Activated naive CD4-positive, alpha-beta T cell treated with anti-CD3 and anti-CD28 coated beads for 36 hours (primary cell): ENCODE measurements at regions not wholly inside any gene's neighbourhood (a gene's known extent, or its start where the extent isn't known, plus 50 kb on each side); places are given as distances from the start of the nearest gene placed in this dataset.

Source experiments
- CTCF ChIA-PET: fragments of 350-600 bp; sonication (Branson Sonifier 250); formaldehyde crosslinking; loops from one replicate; lab custom pipeline; 2021; ENCODE audit warnings: antibody characterized with exemption; lab: Charles Lee
- DNase-seq: peaks from one replicate; pipeline ENCODE4 v3.0.0-alpha.2; 2020
- H3K27ac Mint-ChIP-seq: one replicate; pipeline ENCODE4 v1.8.0; 2021; ENCODE audit warnings: mild to moderate bottlenecking, mixed read lengths
- H3K27me3 Mint-ChIP-seq: one replicate; pipeline ENCODE4 v1.8.0; 2021; ENCODE audit warnings: low read depth, mixed read lengths
- H3K36me3 Mint-ChIP-seq: one replicate; pipeline ENCODE4 v1.8.0; 2021; ENCODE audit warnings: low read depth, mixed read lengths
- H3K4me1 Mint-ChIP-seq: one replicate; pipeline ENCODE4 v1.8.0; 2021; ENCODE audit warnings: low read depth, mixed read lengths
- H3K4me3 Mint-ChIP-seq: one replicate; pipeline ENCODE4 v1.8.0; 2021; ENCODE audit warnings: mild to moderate bottlenecking, moderate library complexity, mixed read lengths
- H3K9me3 Mint-ChIP-seq: one replicate; pipeline ENCODE4 v1.8.0; 2021; ENCODE audit warnings: mixed read lengths
- intact Hi-C: fragments of 100-400 bp; cut with micrococcal nuclease; formaldehyde crosslinking; loops from one replicate; pipeline ENCODE4 v1.15.1; 2023

- peaks cover 9% of the 10 kb centered on the region for H3K9me3 Mint-ChIP-seq
- H3K27me3 Mint-ChIP-seq, result no peaks in the 10 kb centered on the region
- intact Hi-C loops, result no loop called here
- H3K36me3 Mint-ChIP-seq, result no peaks in the 10 kb centered on the region
- H3K27ac Mint-ChIP-seq, result no peak overlapping the region
- DNase-seq, result no peak
- CTCF ChIA-PET, result no interaction called here
- H3K4me3 Mint-ChIP-seq, result no peak overlapping the region
- H3K4me1 Mint-ChIP-seq, result no peaks in the 10 kb centered on the region
Observed at GRCh38 chr2:146135245-146135644, 1615.3 kb upstream of the ZEB2 start.

- Mint-ChIP-seq H3K4me3 (no peak overlapping the region), H3K27ac (no peak overlapping the region), H3K9me3 (peaks cover 5% of the 10 kb centered on the region), H3K27me3 (no peaks in the 10 kb centered on the region), H3K4me1 (no peaks in the 10 kb centered on the region), H3K36me3 (no peaks in the 10 kb centered on the region)
- CTCF ChIA-PET, result no interaction called here
- DNase-seq, result no peak
- intact Hi-C loops, result no loop called here
Observed at GRCh38 chr2:146131785-146132184, 1611.9 kb upstream of the ZEB2 start.

GRCh38 chr2:146131048-146131447 lies 1611.1 kb upstream of the ZEB2 start:
- CTCF ChIA-PET, result no interaction called here
- Mint-ChIP-seq H3K4me3 (no peak overlapping the region), H3K9me3 (peaks cover 5% of the 10 kb centered on the region), H3K36me3 (no peaks in the 10 kb centered on the region), H3K4me1 (no peaks in the 10 kb centered on the region), H3K27me3 (no peaks in the 10 kb centered on the region), H3K27ac (no peak overlapping the region)
- DNase-seq, result no peak
- intact Hi-C loops, result no loop called here

GRCh38 chr2:146130290-146130689 lies 1610.4 kb upstream of the ZEB2 start:
- peaks cover 5% of the 10 kb centered on the region for H3K9me3 Mint-ChIP-seq
- H3K4me3 Mint-ChIP-seq, result no peak overlapping the region
- intact Hi-C loops, result no loop called here
- H3K27me3 Mint-ChIP-seq, result no peaks in the 10 kb centered on the region
- DNase-seq, result no peak
- CTCF ChIA-PET, result no interaction called here
- H3K4me1 Mint-ChIP-seq, result no peaks in the 10 kb centered on the region
- H3K36me3 Mint-ChIP-seq, result no peaks in the 10 kb centered on the region
- H3K27ac Mint-ChIP-seq, result no peak overlapping the region

- H3K27ac Mint-ChIP-seq, result no peak overlapping the region
- no peaks in the 10 kb centered on the region for H3K36me3 Mint-ChIP-seq
- CTCF ChIA-PET, result no interaction called here
- H3K9me3 Mint-ChIP-seq, result peaks cover 5% of the 10 kb centered on the region
- intact Hi-C loops, result no loop called here
- DNase-seq, result no peak
- H3K27me3 Mint-ChIP-seq, result no peaks in the 10 kb centered on the region
- H3K4me1 Mint-ChIP-seq, result no peaks in the 10 kb centered on the region
- no peak overlapping the region for H3K4me3 Mint-ChIP-seq
Observed at GRCh38 chr2:146129231-146129630, 1609.3 kb upstream of the ZEB2 start.

GRCh38 chr2:146128216-146128615 lies 1608.3 kb upstream of the ZEB2 start:
- peaks cover 5% of the 10 kb centered on the region for H3K9me3 Mint-ChIP-seq
- H3K4me3 Mint-ChIP-seq, result no peak overlapping the region
- H3K36me3 Mint-ChIP-seq, result no peaks in the 10 kb centered on the region
- no peaks in the 10 kb centered on the region for H3K27me3 Mint-ChIP-seq
- intact Hi-C loops, result no loop called here
- CTCF ChIA-PET, result no interaction called here
- H3K27ac Mint-ChIP-seq, result no peak overlapping the region
- H3K4me1 Mint-ChIP-seq, result no peaks in the 10 kb centered on the region
- no peak for DNase-seq

- DNase-seq, result no peak
- no peaks in the 10 kb centered on the region for H3K4me1 Mint-ChIP-seq
- no peaks in the 10 kb centered on the region for H3K27me3 Mint-ChIP-seq
- intact Hi-C loops, result no loop called here
- peaks cover 1% of the 10 kb centered on the region for H3K9me3 Mint-ChIP-seq
- H3K27ac Mint-ChIP-seq, result no peak overlapping the region
- CTCF ChIA-PET, result no interaction called here
- H3K4me3 Mint-ChIP-seq, result no peak overlapping the region
- H3K36me3 Mint-ChIP-seq, result no peaks in the 10 kb centered on the region
Observed at GRCh38 chr2:146125551-146125950, 1605.6 kb upstream of the ZEB2 start.

- Mint-ChIP-seq H3K4me3 (no peak overlapping the region), H3K9me3 (no peaks in the 10 kb centered on the region), H3K4me1 (no peaks in the 10 kb centered on the region), H3K27ac (no peak overlapping the region), H3K27me3 (no peaks in the 10 kb centered on the region), H3K36me3 (no peaks in the 10 kb centered on the region)
- DNase-seq, result no peak
- CTCF ChIA-PET, result no interaction called here
- intact Hi-C loops, result no loop called here
Observed at GRCh38 chr2:146124741-146125140, 1604.8 kb upstream of the ZEB2 start.

GRCh38 chr2:146123714-146124113 lies 1603.8 kb upstream of the ZEB2 start:
- DNase-seq, result no peak
- H3K9me3 Mint-ChIP-seq, result no peaks in the 10 kb centered on the region
- no peak overlapping the region for H3K4me3 Mint-ChIP-seq
- CTCF ChIA-PET, result no interaction called here
- no peak overlapping the region for H3K27ac Mint-ChIP-seq
- no peaks in the 10 kb centered on the region for H3K4me1 Mint-ChIP-seq
- intact Hi-C loops, result no loop called here
- no peaks in the 10 kb centered on the region for H3K36me3 Mint-ChIP-seq
- no peaks in the 10 kb centered on the region for H3K27me3 Mint-ChIP-seq

GRCh38 chr2:146123256-146123655 lies 1603.3 kb upstream of the ZEB2 start:
- no peak for DNase-seq
- Mint-ChIP-seq H3K27ac (no peak overlapping the region), H3K36me3 (no peaks in the 10 kb centered on the region), H3K4me1 (no peaks in the 10 kb centered on the region), H3K4me3 (no peak overlapping the region), H3K9me3 (no peaks in the 10 kb centered on the region), H3K27me3 (no peaks in the 10 kb centered on the region)
- CTCF ChIA-PET, result no interaction called here
- intact Hi-C loops, result no loop called here

- Mint-ChIP-seq H3K27me3 (no peaks in the 10 kb centered on the region), H3K36me3 (no peaks in the 10 kb centered on the region), H3K9me3 (no peaks in the 10 kb centered on the region), H3K4me1 (no peaks in the 10 kb centered on the region), H3K27ac (no peak overlapping the region), H3K4me3 (no peak overlapping the region)
- intact Hi-C loops, result loop anchor here (1.0 kb wide), 1 partner anchor 15 kb away; no protein-coding TSS in a partner anchor
- CTCF ChIA-PET, result no interaction called here
- no peak for DNase-seq
Observed at GRCh38 chr2:146119586-146119985, 1599.7 kb upstream of the ZEB2 start.

- intact Hi-C loops, result no loop called here
- CTCF ChIA-PET, result no interaction called here
- H3K27ac Mint-ChIP-seq, result no peak overlapping the region
- no peaks in the 10 kb centered on the region for H3K4me1 Mint-ChIP-seq
- H3K9me3 Mint-ChIP-seq, result no peaks in the 10 kb centered on the region
- DNase-seq, result no peak
- H3K36me3 Mint-ChIP-seq, result no peaks in the 10 kb centered on the region
- no peak overlapping the region for H3K4me3 Mint-ChIP-seq
- no peaks in the 10 kb centered on the region for H3K27me3 Mint-ChIP-seq
Observed at GRCh38 chr2:146108993-146109392, 1589.1 kb upstream of the ZEB2 start.

- Mint-ChIP-seq H3K4me1 (no peaks in the 10 kb centered on the region), H3K9me3 (peaks cover 22% of the 10 kb centered on the region), H3K27ac (no peak overlapping the region), H3K27me3 (no peaks in the 10 kb centered on the region), H3K36me3 (no peaks in the 10 kb centered on the region), H3K4me3 (no peak overlapping the region)
- intact Hi-C loops, result no loop called here
- CTCF ChIA-PET, result no interaction called here
- no peak for DNase-seq
Observed at GRCh38 chr2:146094185-146094584, 1574.3 kb upstream of the ZEB2 start.

- Mint-ChIP-seq H3K4me3 (no peak overlapping the region), H3K27ac (no peak overlapping the region), H3K9me3 (peaks cover 4% of the 10 kb centered on the region), H3K36me3 (no peaks in the 10 kb centered on the region), H3K27me3 (no peaks in the 10 kb centered on the region), H3K4me1 (no peaks in the 10 kb centered on the region)
- DNase-seq, result no peak
- intact Hi-C loops, result no loop called here
- CTCF ChIA-PET, result no interaction called here
Observed at GRCh38 chr2:146081459-146081858, 1561.5 kb upstream of the ZEB2 start.
